WTC11 (cell line): ENCODE measurements at regions not wholly inside any gene's neighbourhood (a gene's known extent, or its start where the extent isn't known, plus 50 kb on each side); places are given as distances from the start of the nearest gene placed in this dataset.

Experiments
- ATAC-seq: fragments of 200-7000 bp; cut with Tn5 transposase; 2 replicates; pipeline ENCODE4 v1.10.0; 2021; ENCODE audit warnings: mild to moderate bottlenecking, moderate library complexity
- CTCF ChIA-PET: fragments of 300-600 bp; sonication (Branson Sonifier 250); formaldehyde crosslinking; loops from one replicate; lab custom pipeline; 2021; ENCODE audit warnings: antibody characterized with exemption; lab: Charles Lee
- POLR2A ChIA-PET: fragments of 350-600 bp; sonication (Branson Sonifier 250); formaldehyde crosslinking; loops from one replicate; lab custom pipeline; 2021; ENCODE audit warnings: antibody characterized with exemption; lab: Charles Lee
- DNase-seq: peaks from one replicate; pipeline ENCODE4 v3.0.0; 2021; ENCODE audit warnings: low spot score
- H3K27ac Mint-ChIP-seq: 2 replicates; pipeline ENCODE4 v1.8.0; 2021; ENCODE audit warnings: mixed read lengths
- H3K27me3 Mint-ChIP-seq: 2 replicates; pipeline ENCODE4 v1.8.0; 2021; ENCODE audit warnings: low read depth, mild to moderate bottlenecking, moderate library complexity, mixed read lengths
- H3K36me3 Mint-ChIP-seq: 2 replicates; pipeline ENCODE4 v1.8.0; 2021; ENCODE audit warnings: mixed read lengths
- H3K4me1 Mint-ChIP-seq: 2 replicates; pipeline ENCODE4 v1.8.0; 2022; ENCODE audit warnings: mixed read lengths
- H3K4me3 Mint-ChIP-seq: 2 replicates; pipeline ENCODE4 v1.8.0; 2021; ENCODE audit warnings: mild to moderate bottlenecking, moderate library complexity, mixed read lengths
- H3K9me3 Mint-ChIP-seq: 2 replicates; pipeline ENCODE4 v1.8.0; 2021; ENCODE audit warnings: mixed read lengths
- ELF4 ChIP-seq: sonication (generic); formaldehyde crosslinking; IDR thresholded peaks from 2 replicates; pipeline ENCODE4 v1.8.1; 2022; ENCODE audit warnings: low read depth, mild to moderate bottlenecking, moderate library complexity, missing genetic modification reagents
- ETV6 ChIP-seq: sonication (generic); formaldehyde crosslinking; IDR thresholded peaks from 2 replicates; pipeline ENCODE4 v1.8.1; 2022; ENCODE audit warnings: mild to moderate bottlenecking, missing genetic modification reagents
- GABPB1 ChIP-seq: sonication (generic); formaldehyde crosslinking; IDR thresholded peaks from 2 replicates; pipeline ENCODE4 v1.8.1; 2023; ENCODE audit warnings: mild to moderate bottlenecking, missing genetic modification reagents
- KAT7 ChIP-seq: sonication (generic); formaldehyde crosslinking; IDR thresholded peaks from 2 replicates; pipeline ENCODE4 v1.8.1; 2023; ENCODE audit warnings: missing genetic modification reagents, mild to moderate bottlenecking, borderline replicate concordance
- MYBL2 ChIP-seq: sonication (generic); formaldehyde crosslinking; IDR thresholded peaks from 2 replicates; pipeline ENCODE4 v1.8.1; 2023; ENCODE audit warnings: mild to moderate bottlenecking, moderate library complexity, missing genetic modification reagents
- NR2C2 ChIP-seq: sonication (generic); formaldehyde crosslinking; IDR thresholded peaks from 2 replicates; pipeline ENCODE4 v1.8.0; 2022; ENCODE audit warnings: mild to moderate bottlenecking, missing genetic modification reagents
- PRRX2 ChIP-seq: fragments of 250-450 bp; sonication (Bioruptor Pico); IDR thresholded peaks from 2 replicates; pipeline ENCODE4 v1.8.0; 2021; ENCODE audit warnings: mild to moderate bottlenecking
- RELA ChIP-seq: sonication (generic); formaldehyde crosslinking; IDR thresholded peaks from 2 replicates; pipeline ENCODE4 v1.8.1; 2022; ENCODE audit warnings: missing genetic modification reagents, mild to moderate bottlenecking, borderline replicate concordance
- SMAD4 ChIP-seq: sonication (generic); formaldehyde crosslinking; IDR thresholded peaks from 2 replicates; pipeline ENCODE4 v1.8.0; 2022; ENCODE audit warnings: mild to moderate bottlenecking, missing genetic modification reagents
- SOX15 ChIP-seq: fragments of 250-450 bp; sonication (Bioruptor Pico); IDR thresholded peaks from 2 replicates; pipeline ENCODE4 v1.9.0; 2021; ENCODE audit warnings: mild to moderate bottlenecking
- SP1 ChIP-seq: sonication (generic); formaldehyde crosslinking; conservative IDR thresholded peaks from 2 replicates; pipeline ENCODE4 v1.8.1; 2022; ENCODE audit warnings: missing genetic modification reagents
- TCF7 ChIP-seq: sonication (generic); formaldehyde crosslinking; IDR thresholded peaks from 2 replicates; pipeline ENCODE4 v1.8.0; 2022; ENCODE audit warnings: mild to moderate bottlenecking, low read depth, missing genetic modification reagents, moderate library complexity
- TEAD1 ChIP-seq: sonication (generic); formaldehyde crosslinking; IDR thresholded peaks from 2 replicates; pipeline ENCODE4 v1.8.0; 2022; ENCODE audit warnings: mild to moderate bottlenecking, missing genetic modification reagents
- TEAD4 ChIP-seq: sonication (generic); formaldehyde crosslinking; IDR thresholded peaks from 2 replicates; pipeline ENCODE4 v1.8.0; 2022; ENCODE audit warnings: mild to moderate bottlenecking, missing genetic modification reagents
- ZNF121 ChIP-seq: sonication (generic); formaldehyde crosslinking; IDR thresholded peaks from 2 replicates; pipeline ENCODE4 v1.8.0; 2023; ENCODE audit warnings: missing genetic modification reagents
- ZNF219 ChIP-seq: sonication (generic); formaldehyde crosslinking; IDR thresholded peaks from 2 replicates; pipeline ENCODE4 v1.8.0; 2023; ENCODE audit warnings: missing genetic modification reagents, mild to moderate bottlenecking, borderline replicate concordance
- ZNF396 ChIP-seq: fragments of 250-450 bp; sonication (Bioruptor Pico); IDR thresholded peaks from 2 replicates; pipeline ENCODE4 v1.8.0; 2021; ENCODE audit warnings: mild to moderate bottlenecking, moderate library complexity, borderline replicate concordance
- ZNF423 ChIP-seq: fragments of 250-450 bp; sonication (Bioruptor Pico); IDR thresholded peaks from 2 replicates; pipeline ENCODE4 v2.1.2; 2022; ENCODE audit warnings: mild to moderate bottlenecking, moderate library complexity
- TF ChIP-seq, protein P1 (sequence below): sonication (generic); formaldehyde crosslinking; conservative IDR thresholded peaks from 2 replicates; pipeline ENCODE4 v1.8.1; 2022; ENCODE audit warnings: mild to moderate bottlenecking, missing genetic modification reagents
- TF ChIP-seq, protein P2 (sequence below): fragments of 200-600 bp; IDR thresholded peaks from 2 replicates; pipeline ENCODE4 v1.8.0; 2022; ENCODE audit warnings: antibody characterized with exemption
- TF ChIP-seq, protein P3 (sequence below): fragments of 250-450 bp; sonication (Bioruptor Pico); conservative IDR thresholded peaks from 2 replicates; pipeline ENCODE4 v1.9.0; 2021; ENCODE audit warnings: mild to moderate bottlenecking
- TF ChIP-seq, protein P4 (sequence below): sonication (generic); formaldehyde crosslinking; IDR thresholded peaks from 2 replicates; pipeline ENCODE4 v1.8.1; 2023; ENCODE audit warnings: mild to moderate bottlenecking, missing genetic modification reagents
- TF ChIP-seq, protein P5 (sequence below): sonication (generic); formaldehyde crosslinking; conservative IDR thresholded peaks from 2 replicates; pipeline ENCODE4 v1.8.1; 2023; ENCODE audit warnings: mild to moderate bottlenecking, low read depth, missing genetic modification reagents, moderate library complexity

DNA sequence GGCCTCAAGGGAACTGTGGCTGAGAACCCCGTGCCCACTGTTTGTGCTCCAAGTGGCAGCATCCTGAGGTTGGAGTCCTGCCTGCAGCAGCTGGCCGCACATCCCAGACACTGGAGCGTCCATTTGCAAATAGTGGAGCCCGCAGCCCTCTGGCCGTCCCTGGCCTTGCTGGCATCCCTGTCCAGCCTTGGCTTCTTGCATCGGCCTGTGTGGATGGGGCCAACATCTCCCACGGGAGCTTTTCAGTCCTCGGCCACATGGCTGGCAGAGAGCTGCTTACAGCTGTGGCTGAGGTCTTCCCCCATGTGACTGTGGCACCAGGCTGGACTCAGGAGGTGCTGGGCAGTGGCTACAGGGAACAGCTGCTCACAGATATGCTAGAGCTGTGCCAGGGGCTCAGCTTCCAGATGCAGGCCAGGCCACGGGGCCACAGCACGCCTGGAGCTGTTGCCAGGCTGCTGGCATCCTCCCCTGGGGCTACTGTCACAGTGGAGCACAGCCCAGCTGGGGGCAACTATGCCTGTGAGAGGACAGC, 71.2 kb downstream of the FAM43A start:
- Mint-ChIP-seq H3K4me1 (peaks cover 9% of the 10 kb centered on the region), H3K36me3 (no peaks in the 10 kb centered on the region), H3K27me3 (no peaks in the 10 kb centered on the region), H3K4me3 (no peak overlapping the region), H3K9me3 (no peaks in the 10 kb centered on the region), H3K27ac (no peak overlapping the region)
- DNase-seq (no peak), ATAC-seq (no peak)
- ChIA-PET CTCF (interaction anchor here (1.4 kb wide), 1 partner anchor 74 kb away, joined by 3 read pairs; no protein-coding TSS in a partner anchor), POLR2A (no interaction called here)
- TF ChIP-seq, protein P1, sequence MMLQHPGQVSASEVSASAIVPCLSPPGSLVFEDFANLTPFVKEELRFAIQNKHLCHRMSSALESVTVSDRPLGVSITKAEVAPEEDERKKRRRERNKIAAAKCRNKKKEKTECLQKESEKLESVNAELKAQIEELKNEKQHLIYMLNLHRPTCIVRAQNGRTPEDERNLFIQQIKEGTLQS (CRISPR knock-in tag), result no peak
- no peak for TF ChIP-seq TEAD4
- TF ChIP-seq ELF4 (CRISPR knock-in tag), result no peak
- TF ChIP-seq PRRX2 (CRISPR knock-in tag), result no peak
- TF ChIP-seq, protein P2, sequence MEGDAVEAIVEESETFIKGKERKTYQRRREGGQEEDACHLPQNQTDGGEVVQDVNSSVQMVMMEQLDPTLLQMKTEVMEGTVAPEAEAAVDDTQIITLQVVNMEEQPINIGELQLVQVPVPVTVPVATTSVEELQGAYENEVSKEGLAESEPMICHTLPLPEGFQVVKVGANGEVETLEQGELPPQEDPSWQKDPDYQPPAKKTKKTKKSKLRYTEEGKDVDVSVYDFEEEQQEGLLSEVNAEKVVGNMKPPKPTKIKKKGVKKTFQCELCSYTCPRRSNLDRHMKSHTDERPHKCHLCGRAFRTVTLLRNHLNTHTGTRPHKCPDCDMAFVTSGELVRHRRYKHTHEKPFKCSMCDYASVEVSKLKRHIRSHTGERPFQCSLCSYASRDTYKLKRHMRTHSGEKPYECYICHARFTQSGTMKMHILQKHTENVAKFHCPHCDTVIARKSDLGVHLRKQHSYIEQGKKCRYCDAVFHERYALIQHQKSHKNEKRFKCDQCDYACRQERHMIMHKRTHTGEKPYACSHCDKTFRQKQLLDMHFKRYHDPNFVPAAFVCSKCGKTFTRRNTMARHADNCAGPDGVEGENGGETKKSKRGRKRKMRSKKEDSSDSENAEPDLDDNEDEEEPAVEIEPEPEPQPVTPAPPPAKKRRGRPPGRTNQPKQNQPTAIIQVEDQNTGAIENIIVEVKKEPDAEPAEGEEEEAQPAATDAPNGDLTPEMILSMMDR, result no peak
- no peak for TF ChIP-seq ZNF219
- no peak for TF ChIP-seq ZNF423 (CRISPR knock-in tag)
- TF ChIP-seq MYBL2 (CRISPR knock-in tag), result no peak

- Mint-ChIP-seq H3K27me3 (no peaks in the 10 kb centered on the region), H3K4me3 (no peak overlapping the region), H3K36me3 (no peaks in the 10 kb centered on the region), H3K9me3 (no peaks in the 10 kb centered on the region), H3K27ac (no peak overlapping the region), H3K4me1 (peaks cover 9% of the 10 kb centered on the region)
- TF ChIP-seq, protein P3, sequence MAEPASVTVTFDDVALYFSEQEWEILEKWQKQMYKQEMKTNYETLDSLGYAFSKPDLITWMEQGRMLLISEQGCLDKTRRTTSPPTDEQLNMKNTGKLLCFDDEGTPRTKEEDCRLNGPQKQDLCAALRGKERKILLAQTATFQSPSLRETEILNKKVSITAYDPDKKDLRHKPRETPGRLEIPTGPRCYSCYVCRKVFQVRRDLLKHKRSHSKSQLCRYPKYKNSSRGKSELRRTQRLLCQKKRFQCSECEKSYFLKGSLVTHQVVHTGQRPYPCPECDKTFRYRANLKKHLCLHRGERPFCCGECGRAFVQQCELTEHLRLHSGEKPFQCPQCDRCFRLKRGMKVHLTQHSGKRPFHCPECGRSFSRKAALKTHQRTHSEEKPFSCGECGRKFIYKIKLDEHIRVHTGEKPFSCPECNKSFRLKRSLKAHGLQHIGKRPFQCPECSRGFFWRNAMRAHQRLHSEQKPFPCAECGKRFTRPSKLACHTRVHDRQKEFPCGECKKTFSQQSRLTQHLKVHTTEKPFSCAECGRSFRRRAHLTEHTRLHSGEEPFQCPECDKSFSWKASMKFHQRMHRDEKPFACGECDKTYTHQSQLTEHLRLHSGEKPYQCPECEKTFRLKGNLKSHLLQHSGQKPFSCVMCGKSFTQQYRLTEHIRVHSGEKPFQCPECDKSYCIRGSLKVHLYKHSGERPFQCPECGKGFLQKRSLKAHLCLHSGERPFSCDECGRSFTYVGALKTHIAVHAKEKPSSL (CRISPR knock-in tag), result no peak
- TF ChIP-seq ETV6 (CRISPR knock-in tag), result no peak
- no peak for TF ChIP-seq TCF7
- TF ChIP-seq SOX15 (CRISPR knock-in tag), result no peak
- no peak for TF ChIP-seq SP1 (CRISPR knock-in tag)
- no peak for TF ChIP-seq ZNF219
- TF ChIP-seq, protein P4, sequence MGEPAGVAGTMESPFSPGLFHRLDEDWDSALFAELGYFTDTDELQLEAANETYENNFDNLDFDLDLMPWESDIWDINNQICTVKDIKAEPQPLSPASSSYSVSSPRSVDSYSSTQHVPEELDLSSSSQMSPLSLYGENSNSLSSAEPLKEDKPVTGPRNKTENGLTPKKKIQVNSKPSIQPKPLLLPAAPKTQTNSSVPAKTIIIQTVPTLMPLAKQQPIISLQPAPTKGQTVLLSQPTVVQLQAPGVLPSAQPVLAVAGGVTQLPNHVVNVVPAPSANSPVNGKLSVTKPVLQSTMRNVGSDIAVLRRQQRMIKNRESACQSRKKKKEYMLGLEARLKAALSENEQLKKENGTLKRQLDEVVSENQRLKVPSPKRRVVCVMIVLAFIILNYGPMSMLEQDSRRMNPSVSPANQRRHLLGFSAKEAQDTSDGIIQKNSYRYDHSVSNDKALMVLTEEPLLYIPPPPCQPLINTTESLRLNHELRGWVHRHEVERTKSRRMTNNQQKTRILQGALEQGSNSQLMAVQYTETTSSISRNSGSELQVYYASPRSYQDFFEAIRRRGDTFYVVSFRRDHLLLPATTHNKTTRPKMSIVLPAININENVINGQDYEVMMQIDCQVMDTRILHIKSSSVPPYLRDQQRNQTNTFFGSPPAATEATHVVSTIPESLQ (CRISPR knock-in tag), result no peak
- no peak for TF ChIP-seq SMAD4
- TF ChIP-seq, protein P5, sequence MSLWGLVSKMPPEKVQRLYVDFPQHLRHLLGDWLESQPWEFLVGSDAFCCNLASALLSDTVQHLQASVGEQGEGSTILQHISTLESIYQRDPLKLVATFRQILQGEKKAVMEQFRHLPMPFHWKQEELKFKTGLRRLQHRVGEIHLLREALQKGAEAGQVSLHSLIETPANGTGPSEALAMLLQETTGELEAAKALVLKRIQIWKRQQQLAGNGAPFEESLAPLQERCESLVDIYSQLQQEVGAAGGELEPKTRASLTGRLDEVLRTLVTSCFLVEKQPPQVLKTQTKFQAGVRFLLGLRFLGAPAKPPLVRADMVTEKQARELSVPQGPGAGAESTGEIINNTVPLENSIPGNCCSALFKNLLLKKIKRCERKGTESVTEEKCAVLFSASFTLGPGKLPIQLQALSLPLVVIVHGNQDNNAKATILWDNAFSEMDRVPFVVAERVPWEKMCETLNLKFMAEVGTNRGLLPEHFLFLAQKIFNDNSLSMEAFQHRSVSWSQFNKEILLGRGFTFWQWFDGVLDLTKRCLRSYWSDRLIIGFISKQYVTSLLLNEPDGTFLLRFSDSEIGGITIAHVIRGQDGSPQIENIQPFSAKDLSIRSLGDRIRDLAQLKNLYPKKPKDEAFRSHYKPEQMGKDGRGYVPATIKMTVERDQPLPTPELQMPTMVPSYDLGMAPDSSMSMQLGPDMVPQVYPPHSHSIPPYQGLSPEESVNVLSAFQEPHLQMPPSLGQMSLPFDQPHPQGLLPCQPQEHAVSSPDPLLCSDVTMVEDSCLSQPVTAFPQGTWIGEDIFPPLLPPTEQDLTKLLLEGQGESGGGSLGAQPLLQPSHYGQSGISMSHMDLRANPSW (CRISPR knock-in tag), result no peak
- TF ChIP-seq RELA, result no peak
- TF ChIP-seq NR2C2 (CRISPR knock-in tag), result no peak
- no peak for TF ChIP-seq TEAD1
- TF ChIP-seq ZNF121, result no peak
- no peak for TF ChIP-seq KAT7 (CRISPR knock-in tag)
- no peak for TF ChIP-seq GABPB1 (CRISPR knock-in tag)
- no peak for TF ChIP-seq ZNF396
- no peak for ATAC-seq
- DNase-seq, result no peak
- ChIA-PET POLR2A (no interaction called here), CTCF (interaction anchor here (1.2 kb wide), 1 partner anchor 70 kb away, joined by 3 read pairs; no protein-coding TSS in a partner anchor)
These were observed 72.0 kb downstream of the FAM43A start for GRCh38 chr3:194757647-194758061.
